SU-DHL-6 (cell line): ENCODE measurements at regions not wholly inside any gene's neighbourhood (a gene's known extent, or its start where the extent isn't known, plus 50 kb on each side); places are given as distances from the start of the nearest gene placed in this dataset.

ENCODE experiments used
- CTCF ChIP-seq: fragments of 200-600 bp; sonication (generic); IDR thresholded peaks from one replicate; pipeline ENCODE4 v1.5.1; 2017; ENCODE audit warnings: antibody characterized with exemption, mild to moderate bottlenecking, low read length, moderate library complexity; ENCODE audit not compliant: insufficient read depth, poor library complexity, severe bottlenecking
- EZH2phosphoT487 ChIP-seq: fragments of 200-600 bp; sonication (generic), shearing (Covaris generic); conservative IDR thresholded peaks from 2 replicates; pipeline ENCODE4 v1.6.1; 2018; ENCODE audit warnings: mild to moderate bottlenecking, antibody characterized with exemption, low read length, moderate library complexity, mixed read lengths

DNA sequence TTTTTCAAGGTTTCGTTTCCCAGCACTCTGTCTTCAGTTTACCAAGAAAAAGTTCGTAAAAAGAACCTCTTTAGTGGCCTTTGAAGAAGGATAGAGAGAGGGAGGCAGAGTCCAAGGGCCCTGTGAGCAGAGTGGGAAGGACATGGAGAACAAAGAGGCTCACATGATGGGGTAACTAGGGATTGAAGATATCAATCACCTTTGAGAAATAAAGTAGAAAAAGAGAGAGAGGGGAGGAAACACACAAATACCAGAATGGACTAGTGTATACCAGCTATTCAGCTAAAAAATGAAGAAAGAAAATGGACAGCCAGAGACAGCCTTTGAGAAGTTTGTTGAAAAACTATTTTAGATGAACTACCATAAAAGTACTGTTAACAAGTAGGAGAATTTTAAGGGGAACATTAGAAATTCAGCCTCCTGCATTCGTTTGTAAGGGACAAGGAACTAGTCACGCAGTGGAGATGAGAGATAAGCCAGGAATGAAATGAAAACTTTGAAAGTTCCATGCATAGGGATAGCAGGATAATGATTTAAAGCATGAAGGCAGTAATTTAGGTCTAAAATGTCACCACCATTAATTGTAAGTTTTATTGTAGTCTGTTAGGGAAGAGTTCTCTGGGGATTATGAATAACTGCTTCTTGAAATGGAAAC lies 82.1 kb downstream of the SPTSSA start:
- no peak for TF ChIP-seq CTCF
- no peak for TF ChIP-seq EZH2phosphoT487
